ENCODE measurements at regions not wholly inside any gene's neighbourhood (a gene's known extent, or its start where the extent isn't known, plus 50 kb on each side); places are given as distances from the start of the nearest gene placed in this dataset.

GRCh38 chrX:22404297-22404696 lies 131.6 kb downstream of the CBLL2 start:
- no peak for TF ChIP-seq CTCF (conservative IDR thresholded peaks at IDR 0.05; ENCODE audit: low read depth, low read length)
- H3K4me3 ChIP-seq (ENCODE audit: low read depth, low read length), result no peak overlapping the region
- no peak for DNase-seq (ENCODE audit: low read depth)

GRCh38 chrX:22406201-22406737 lies 133.6 kb downstream of the CBLL2 start:
- no peak for DNase-seq (ENCODE audit: low read depth)
- TF ChIP-seq CTCF (conservative IDR thresholded peaks at IDR 0.05; ENCODE audit: low read depth, low read length), result no peak
- no peak overlapping the region for H3K4me3 ChIP-seq (ENCODE audit: low read depth, low read length)

DNA sequence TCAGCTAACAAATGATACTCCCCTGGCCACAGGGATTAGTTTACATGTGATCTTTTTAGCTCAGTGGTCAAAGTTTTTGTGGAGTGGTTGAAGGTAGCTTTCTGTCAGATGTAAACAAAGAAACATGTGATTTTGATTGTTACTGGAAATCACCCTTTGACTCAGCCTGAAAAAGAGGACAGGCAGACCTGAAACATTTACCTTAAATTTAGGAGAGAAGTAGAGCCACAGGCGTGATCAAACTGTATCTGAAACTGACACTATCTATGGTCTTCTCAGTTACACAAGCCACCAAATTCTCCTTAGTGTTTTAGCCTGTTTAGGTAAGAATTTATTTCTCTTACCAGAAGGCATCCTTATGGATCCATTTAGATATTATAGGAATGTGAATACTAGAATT lies 136.7 kb downstream of the CBLL2 start:
- no peak for DNase-seq (ENCODE audit: low read depth)
- no peak overlapping the region for H3K4me3 ChIP-seq (ENCODE audit: low read depth, low read length)
- TF ChIP-seq CTCF (conservative IDR thresholded peaks at IDR 0.05; ENCODE audit: low read depth, low read length), result no peak

- no peak overlapping the region for H3K4me3 ChIP-seq (ENCODE audit: low read depth, low read length)
- DNase-seq (ENCODE audit: low read depth), result no peak
- no peak for TF ChIP-seq CTCF (conservative IDR thresholded peaks at IDR 0.05; ENCODE audit: low read depth, low read length)
Observed at GRCh38 chrX:22424122-22424915, 151.6 kb downstream of the CBLL2 start.

DNA sequence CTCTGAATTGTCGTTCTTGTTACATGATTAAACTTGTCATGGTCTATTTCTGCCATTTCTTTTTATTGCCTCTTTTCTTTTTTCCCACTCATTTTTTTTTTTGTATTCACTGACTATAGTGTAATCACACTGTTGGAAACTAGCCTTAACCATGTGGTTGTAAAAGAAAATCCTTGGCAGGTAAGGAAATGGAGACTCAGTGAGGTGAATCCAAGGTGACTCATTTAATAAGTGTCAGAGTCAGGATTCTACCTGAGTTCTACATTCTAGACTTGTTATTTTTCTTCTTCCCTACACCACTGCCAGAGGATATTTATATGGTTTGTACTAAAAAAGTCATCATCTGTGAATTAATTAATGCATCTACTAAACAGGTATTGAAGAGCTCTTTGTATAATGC lies 152.2 kb downstream of the CBLL2 start:
- no peak for DNase-seq (ENCODE audit: low read depth)

GRCh38 chrX:22429704-22430103 lies 157.0 kb downstream of the CBLL2 start:
- TF ChIP-seq CTCF (conservative IDR thresholded peaks at IDR 0.05; ENCODE audit: low read depth, low read length), result no peak
- no peak for DNase-seq (ENCODE audit: low read depth)
- H3K4me3 ChIP-seq (ENCODE audit: low read depth, low read length), result no peak overlapping the region

More for the DNA sequence above, 152.2 kb downstream of the CBLL2 start:
- no peak for TF ChIP-seq CTCF (conservative IDR thresholded peaks at IDR 0.05; ENCODE audit: low read depth, low read length)
- H3K4me3 ChIP-seq (ENCODE audit: low read depth, low read length), result no peak overlapping the region

DNA sequence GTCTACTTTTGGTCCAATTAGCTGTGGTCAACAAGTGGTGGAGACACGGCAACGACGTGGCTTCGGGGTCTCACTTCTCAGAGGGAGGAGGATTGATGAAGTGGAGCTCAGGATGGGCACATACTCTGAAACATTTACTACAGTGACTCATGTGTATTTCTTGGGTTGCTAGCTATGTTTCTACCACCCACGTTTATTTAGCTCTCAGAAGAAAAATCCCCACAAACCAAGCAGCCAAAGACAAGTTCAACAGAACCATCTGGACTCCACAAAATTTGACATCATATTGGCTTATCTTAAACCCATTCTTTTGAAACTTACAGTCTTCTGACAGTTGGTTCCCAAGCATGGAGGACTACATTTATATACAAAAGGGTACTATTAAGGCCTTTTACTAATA lies 158.0 kb downstream of the CBLL2 start:
- TF ChIP-seq CTCF (conservative IDR thresholded peaks at IDR 0.05; ENCODE audit: low read depth, low read length), result no peak
- H3K4me3 ChIP-seq (ENCODE audit: low read depth, low read length), result no peak overlapping the region
- no peak for DNase-seq (ENCODE audit: low read depth)
